IMR-90 (cell line): ENCODE measurements at regions not wholly inside any gene's neighbourhood (a gene's known extent, or its start where the extent isn't known, plus 50 kb on each side); places are given as distances from the start of the nearest gene placed in this dataset.

Experiments used
- ATAC-seq: fragments of 200-7000 bp; cut with Tn5 transposase; 2 replicates; pipeline ENCODE4 v1.9.1; 2020; ENCODE audit warnings: low read depth, mild to moderate bottlenecking, moderate library complexity
- BruUV-seq: library from RNA; stranded (reverse); fragments of 400-500 nt; replicated peaks from 2 replicates; lab custom pipeline; 2021; lab: Mats Ljungman, UMichigan
- CTCF ChIA-PET: fragments of 300-600 bp; formaldehyde crosslinking; extraction: SDS; loops from one replicate; lab custom pipeline; 2021; ENCODE audit warnings: antibody characterized with exemption; lab: Yijun Ruan, JAX
- POLR2A ChIA-PET: fragments of 300-600 bp; sonication (Branson Sonifier 250); formaldehyde crosslinking; loops from one replicate; lab custom pipeline; 2022; ENCODE audit warnings: antibody characterized with exemption; ENCODE audit not compliant: unreplicated experiment; lab: Charles Lee
- DNase-seq: peaks from one replicate; pipeline ENCODE4 v3.0.0; 2013
- H2AFZ ChIP-seq: replicated peaks from 2 replicates; pipeline ENCODE3; 2013; ENCODE audit warnings: low read length, mild to moderate bottlenecking; ENCODE audit not compliant: poor library complexity
- H2AK5ac ChIP-seq: 2 replicates; pipeline ENCODE4 v1.6.1; 2013; ENCODE audit warnings: low read depth, low read length, inconsistent platforms
- H2AK9ac ChIP-seq: replicated peaks from 2 replicates; pipeline ENCODE3; 2013; ENCODE audit warnings: mild to moderate bottlenecking, low read depth, low read length, moderate library complexity; ENCODE audit not compliant: poor library complexity
- H2BK120ac ChIP-seq: 2 replicates; pipeline ENCODE4 v1.6.1; 2013; ENCODE audit warnings: low read depth, low read length, inconsistent platforms
- H2BK15ac ChIP-seq: 3 replicates; pipeline ENCODE4 v1.6.1; 2013; ENCODE audit warnings: low read depth, low read length, inconsistent platforms
- H2BK20ac ChIP-seq: 2 replicates; pipeline ENCODE4 v1.6.1; 2013; ENCODE audit warnings: low read depth, mild to moderate bottlenecking, inconsistent platforms, low read length, moderate library complexity
- H2BK5ac ChIP-seq: 2 replicates; pipeline ENCODE4 v1.6.1; 2013; ENCODE audit warnings: mild to moderate bottlenecking, low read depth, low read length, inconsistent platforms; ENCODE audit not compliant: poor library complexity, severe bottlenecking
- H3K14ac ChIP-seq: replicated peaks from 2 replicates; pipeline ENCODE4 v1.6.1; 2013; ENCODE audit warnings: low read depth, low read length, inconsistent platforms
- H3K18ac ChIP-seq: 2 replicates; pipeline ENCODE4 v1.6.1; 2013; ENCODE audit warnings: low read depth, low read length, control low read depth
- H3K23ac ChIP-seq: 2 replicates; pipeline ENCODE4 v1.6.1; 2013; ENCODE audit warnings: low read depth, low read length, inconsistent platforms
- H3K27ac ChIP-seq: 2 replicates; pipeline ENCODE4 v1.5.1; 2013; ENCODE audit warnings: mild to moderate bottlenecking, control low read depth, low read length; ENCODE audit not compliant: insufficient read depth
- H3K27me3 ChIP-seq: 2 replicates; pipeline ENCODE4 v1.6.1; 2013; ENCODE audit warnings: low read length; ENCODE audit not compliant: control insufficient read depth, insufficient read depth
- H3K36me3 ChIP-seq: 2 replicates; pipeline ENCODE4 v1.6.1; 2013; ENCODE audit warnings: low read length, mixed read lengths; ENCODE audit not compliant: control insufficient read depth, insufficient read depth
- H3K4ac ChIP-seq: 2 replicates; pipeline ENCODE4 v1.6.1; 2013; ENCODE audit warnings: low read depth, low read length, inconsistent platforms
- H3K4me1 ChIP-seq: 2 replicates; pipeline ENCODE4 v1.6.1; 2013; ENCODE audit warnings: low read length, mixed read lengths; ENCODE audit not compliant: control insufficient read depth, insufficient read depth
- H3K4me2 ChIP-seq: 2 replicates; pipeline ENCODE4 v1.6.1; 2013; ENCODE audit warnings: low read depth, mild to moderate bottlenecking, control low read depth, low read length, moderate library complexity
- H3K4me3 ChIP-seq: 2 replicates; pipeline ENCODE4 v1.5.1; 2013; ENCODE audit warnings: low read depth, mild to moderate bottlenecking, control low read depth, low read length, moderate library complexity; ENCODE audit not compliant: insufficient read depth
- H3K56ac ChIP-seq: 2 replicates; pipeline ENCODE4 v1.6.1; 2013; ENCODE audit warnings: low read length, inconsistent platforms; ENCODE audit not compliant: insufficient read depth; ENCODE audit errors: extremely low read depth
- H3K79me1 ChIP-seq, 2 experiments: 2 replicates each; pipeline ENCODE4 v1.6.1; 2013; ENCODE audit warnings: low read length in 2 of 2, inconsistent platforms in 1 of 2, low read depth in 1 of 2
- H3K9ac ChIP-seq: 2 replicates; pipeline ENCODE4 v1.6.1; 2013; ENCODE audit warnings: low read depth, low read length, control low read depth
- H3K9me1 ChIP-seq: 2 replicates; pipeline ENCODE4 v1.6.1; 2013; ENCODE audit warnings: low read length, inconsistent platforms; ENCODE audit not compliant: insufficient read depth
- H3K9me3 ChIP-seq: 2 replicates; pipeline ENCODE4 v1.6.1; 2013; ENCODE audit warnings: low read length; ENCODE audit not compliant: control insufficient read depth, insufficient read depth
- H4K20me1 ChIP-seq: 2 replicates; pipeline ENCODE4 v1.6.1; 2013; ENCODE audit warnings: low read length, inconsistent platforms; ENCODE audit not compliant: insufficient read depth
- H4K5ac ChIP-seq: 2 replicates; pipeline ENCODE4 v1.6.1; 2013; ENCODE audit warnings: mild to moderate bottlenecking, low read depth, low read length, control low read depth
- H4K8ac ChIP-seq, 2 experiments: 2 replicates each; pipeline ENCODE4 v1.6.1; 2013; ENCODE audit warnings: low read depth in 2 of 2, low read length in 2 of 2, control low read depth in 1 of 2, inconsistent platforms in 1 of 2
- H4K91ac ChIP-seq: 2 replicates; pipeline ENCODE4 v1.6.1; 2013; ENCODE audit warnings: low read depth, low read length, inconsistent platforms; ENCODE audit not compliant: insufficient read depth
- BHLHE40 ChIP-seq: fragments of 150-350 bp; IDR thresholded peaks from 2 replicates; pipeline ENCODE4 v1.6.1; 2016; ENCODE audit warnings: mild to moderate bottlenecking, low read depth, low read length
- CEBPB ChIP-seq: IDR thresholded peaks from 2 replicates; pipeline ENCODE4 v1.6.1; 2012; ENCODE audit warnings: low read depth, low read length, improper control_type of control experiment
- CTCF ChIP-seq: conservative IDR thresholded peaks from 2 replicates; pipeline ENCODE4 v1.5.1; 2012; ENCODE audit warnings: mild to moderate bottlenecking, low read depth, low read length, improper control_type of control experiment
- ELK1 ChIP-seq: fragments of 150-350 bp; IDR thresholded peaks from 2 replicates; pipeline ENCODE4 v1.6.1; 2016; ENCODE audit warnings: low read depth, mild to moderate bottlenecking, low read length, moderate library complexity, borderline replicate concordance
- FOS ChIP-seq: fragments of 150-350 bp; IDR thresholded peaks from 2 replicates; pipeline ENCODE4 v1.6.1; 2016; ENCODE audit warnings: low read depth, low read length
- MAZ ChIP-seq: IDR thresholded peaks from 2 replicates; pipeline ENCODE4 v1.6.1; 2012; ENCODE audit warnings: low read depth, mild to moderate bottlenecking, low read length, improper control_type of control experiment, moderate library complexity, borderline replicate concordance
- NFE2L2 ChIP-seq: fragments of 150-350 bp; IDR thresholded peaks from 2 replicates; pipeline ENCODE4 v1.6.1; 2016; ENCODE audit warnings: low read depth, mild to moderate bottlenecking, low read length
- POLR2A ChIP-seq: IDR thresholded peaks from 2 replicates; pipeline ENCODE4 v1.6.1; 2012; ENCODE audit warnings: mild to moderate bottlenecking, low read depth, low read length
- RAD21 ChIP-seq: IDR thresholded peaks from 2 replicates; pipeline ENCODE4 v1.6.1; 2012; ENCODE audit warnings: low read length, improper control_type of control experiment
- RCOR1 ChIP-seq: IDR thresholded peaks from 2 replicates; pipeline ENCODE4 v1.6.1; 2012; ENCODE audit warnings: mild to moderate bottlenecking, low read length, improper control_type of control experiment; ENCODE audit not compliant: insufficient replicate concordance
- RFX5 ChIP-seq: IDR thresholded peaks from 2 replicates; pipeline ENCODE4 v1.8.0; 2012; ENCODE audit warnings: low read depth, mild to moderate bottlenecking, low read length, moderate library complexity
- SMC3 ChIP-seq: fragments of 150-350 bp; IDR thresholded peaks from 2 replicates; pipeline ENCODE4 v1.6.1; 2016; ENCODE audit warnings: low read depth, mild to moderate bottlenecking, antibody characterized with exemption, low read length, moderate library complexity
- WGBS, 2 experiments: methylation state at CpG; one replicate each; pipeline versions ENCODE4 v1.1.5 to v1.1.7; 2013; ENCODE audit warnings: missing lambda C conversion rate in 2 of 2; ENCODE audit not compliant: insufficient read length in 1 of 2; ENCODE audit errors: extremely low coverage in 2 of 2; 5-methylcytosine and 5-hydroxymethylcytosine counted together
- dilution Hi-C: fragments of 300-500 bp; cut with HindIII; formaldehyde crosslinking; loops from one replicate; pipeline ENCODE4 v1.14.3; 2018; ENCODE audit warnings: low sequenced_read_pairs; ENCODE audit not compliant: unreplicated experiment
- in situ Hi-C: fragments of 300-500 bp; cut with MboI; formaldehyde crosslinking; loops from 3 replicates; pipeline ENCODE4 v1.14.3; 2019; ENCODE audit warnings: low sequenced_read_pairs, inconsistent platforms, mixed read lengths
- intact Hi-C: fragments of 100-400 bp; cut with micrococcal nuclease; formaldehyde crosslinking; loops from 2 replicates; pipeline ENCODE4 v1.10.0; 2022
- TF ChIP-seq, protein P1 (sequence below): fragments of 150-350 bp; IDR thresholded peaks from 2 replicates; pipeline ENCODE4 v1.6.1; 2017; ENCODE audit warnings: mild to moderate bottlenecking, antibody characterized with exemption, low read length, low read depth

DNA sequence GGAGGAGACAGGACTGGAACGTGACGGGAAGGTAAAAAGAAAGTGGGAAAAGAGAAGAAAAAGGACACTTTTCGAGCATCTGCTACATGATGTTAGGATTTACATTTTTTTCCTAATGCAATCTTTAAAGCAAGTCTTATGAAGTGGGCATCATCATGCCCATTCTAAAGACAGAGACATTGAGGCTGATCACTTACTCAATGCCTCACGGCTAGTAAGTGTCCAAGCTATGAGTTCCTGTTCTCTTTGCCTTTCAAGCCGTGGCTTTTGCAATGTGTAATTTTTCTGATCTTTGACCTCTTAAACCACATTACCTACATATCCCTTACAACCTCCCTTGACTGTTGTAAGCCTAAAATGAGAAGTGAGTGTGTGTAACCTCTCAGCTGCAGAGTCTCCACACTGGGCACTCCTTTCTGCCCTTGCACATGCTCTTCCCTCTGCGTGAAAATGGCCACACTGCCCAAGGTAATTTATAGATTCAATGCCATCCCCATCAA lies 649.2 kb downstream of the RNF144A start:
- H3K4me3 ChIP-seq: no peak overlapping the region
- H3K27me3 ChIP-seq: no peaks in the 10 kb centered on the region
- H2AK5ac ChIP-seq: no peak overlapping the region
- no peak overlapping the region for H3K27ac ChIP-seq
- no peak overlapping the region for H4K5ac ChIP-seq
- no peak overlapping the region for H3K56ac ChIP-seq
- in situ Hi-C loops (no loop called here), dilution Hi-C loops (no loop called here), intact Hi-C loops (no loop called here)
- no TSS peak for BruUV-seq
- no peak overlapping the region for H3K9ac ChIP-seq
- no peak overlapping the region for H4K8ac ChIP-seq
- 0 out of 2 replicates have a peak, but pooled peaks cover 4% of the 10 kb centered on the region for H3K9me3 ChIP-seq
- no peak overlapping the region for H3K4ac ChIP-seq
- no peak overlapping the region for H3K4me2 ChIP-seq
- CTCF ChIA-PET: no interaction called here
- no peak for DNase-seq
- H3K79me1 ChIP-seq: no peaks in the 10 kb centered on the region
- no peak overlapping the region for H2BK5ac ChIP-seq
- no peak overlapping the region for H2AK9ac ChIP-seq
- H2AFZ ChIP-seq: no peak overlapping the region
- no peaks in the 10 kb centered on the region for H3K36me3 ChIP-seq
- H4K20me1 ChIP-seq: no peaks in the 10 kb centered on the region
- POLR2A ChIA-PET: no interaction called here
- no peak overlapping the region for H3K14ac ChIP-seq
- H2BK15ac ChIP-seq: no peak overlapping the region
- H2BK20ac ChIP-seq: no peak overlapping the region
- H2BK120ac ChIP-seq: no peak overlapping the region
- no peak overlapping the region for H4K91ac ChIP-seq
- WGBS, 2 experiments: 80% methylated on average over 1 of the region's 6 CpGs; no CpG with 5 or more reads in 1 of the 2 experiments
- H3K23ac ChIP-seq: no peak overlapping the region
- H3K9me1 ChIP-seq: no peaks in the 10 kb centered on the region
- no peaks in the 10 kb centered on the region for H3K4me1 ChIP-seq
- TF ChIP-seq CTCF (no peak), NFE2L2 (no peak), RCOR1 (no peak), CEBPB (no peak), POLR2A (no peak), MAZ (no peak), RFX5 (no peak), BHLHE40 (no peak), SMC3 (no peak), RAD21 (no peak), FOS (no peak), ELK1 (no peak)
- TF ChIP-seq, protein P1, sequence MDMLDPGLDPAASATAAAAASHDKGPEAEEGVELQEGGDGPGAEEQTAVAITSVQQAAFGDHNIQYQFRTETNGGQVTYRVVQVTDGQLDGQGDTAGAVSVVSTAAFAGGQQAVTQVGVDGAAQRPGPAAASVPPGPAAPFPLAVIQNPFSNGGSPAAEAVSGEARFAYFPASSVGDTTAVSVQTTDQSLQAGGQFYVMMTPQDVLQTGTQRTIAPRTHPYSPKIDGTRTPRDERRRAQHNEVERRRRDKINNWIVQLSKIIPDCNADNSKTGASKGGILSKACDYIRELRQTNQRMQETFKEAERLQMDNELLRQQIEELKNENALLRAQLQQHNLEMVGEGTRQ: no peak
- ATAC-seq: no peak
- H3K18ac ChIP-seq: no peak overlapping the region
